HEK293T (cell line): ENCODE measurements at regions not wholly inside any gene's neighbourhood (a gene's known extent, or its start where the extent isn't known, plus 50 kb on each side); places are given as distances from the start of the nearest gene placed in this dataset.

Experiments used
- ARNT ChIP-seq: fragments of 450-650 bp; IDR thresholded peaks from 2 replicates; pipeline ENCODE4 v1.6.1; 2017; ENCODE audit warnings: mild to moderate bottlenecking
- BHLHE40 ChIP-seq: fragments of 450-650 bp; IDR thresholded peaks from 2 replicates; pipeline ENCODE4 v1.6.1; 2016; ENCODE audit warnings: mild to moderate bottlenecking, moderate library complexity, borderline replicate concordance
- CTBP1 ChIP-seq: fragments of 450-650 bp; IDR thresholded peaks from 2 replicates; pipeline ENCODE4 v1.6.1; 2016; ENCODE audit warnings: borderline replicate concordance
- FOXA1 ChIP-seq: fragments of 450-650 bp; IDR thresholded peaks from 2 replicates; pipeline ENCODE4 v1.6.1; 2016; ENCODE audit warnings: mild to moderate bottlenecking
- FOXK2 ChIP-seq: fragments of 450-650 bp; IDR thresholded peaks from 2 replicates; pipeline ENCODE4 v1.6.1; 2016; ENCODE audit warnings: mild to moderate bottlenecking
- FOXM1 ChIP-seq: fragments of 450-650 bp; IDR thresholded peaks from 2 replicates; pipeline ENCODE4 v1.6.1; 2017; ENCODE audit warnings: mild to moderate bottlenecking, borderline replicate concordance
- L3MBTL2 ChIP-seq: fragments of 450-650 bp; conservative IDR thresholded peaks from 2 replicates; pipeline ENCODE4 v1.6.1; 2016; ENCODE audit warnings: mild to moderate bottlenecking
- NFRKB ChIP-seq: fragments of 450-650 bp; IDR thresholded peaks from 2 replicates; pipeline ENCODE4 v1.6.1; 2016; ENCODE audit warnings: mild to moderate bottlenecking, moderate library complexity
- PKNOX1 ChIP-seq: fragments of 450-650 bp; IDR thresholded peaks from 2 replicates; pipeline ENCODE4 v1.6.1; 2016
- SP1 ChIP-seq: fragments of 450-650 bp; IDR thresholded peaks from 2 replicates; pipeline ENCODE4 v1.6.1; 2017
- TARDBP ChIP-seq: fragments of 450-650 bp; IDR thresholded peaks from 2 replicates; pipeline ENCODE4 v1.6.1; 2016
- ZNF384 ChIP-seq: fragments of 450-650 bp; IDR thresholded peaks from 2 replicates; pipeline ENCODE4 v1.6.1; 2016

- TF ChIP-seq SP1: no peak
- TF ChIP-seq TARDBP: no peak
- TF ChIP-seq FOXA1: no peak
- TF ChIP-seq L3MBTL2: no peak
- TF ChIP-seq PKNOX1: no peak
- TF ChIP-seq NFRKB: no peak
- no peak for TF ChIP-seq ZNF384
- no peak for TF ChIP-seq ARNT
- TF ChIP-seq CTBP1: no peak
- no peak for TF ChIP-seq BHLHE40
- TF ChIP-seq FOXK2: no peak
- no peak for TF ChIP-seq FOXM1
Measured at GRCh38 chr2:6454286-6454990, 411.3 kb downstream of the CMPK2 start.
